ENCODE measurements at regions not wholly inside any gene's neighbourhood (a gene's known extent, or its start where the extent isn't known, plus 50 kb on each side); places are given as distances from the start of the nearest gene placed in this dataset.

GRCh38 chr18:10322435-10322834 is 132.0 kb upstream of the APCDD1 start:
- H3K27ac ChIP-seq = no peak overlapping the region

GRCh38 chr18:10329101-10329500 is 125.3 kb upstream of the APCDD1 start:
- H3K27ac ChIP-seq = no peak overlapping the region
- TF ChIP-seq CTCF (conservative IDR thresholded peaks at IDR 0.05) = no peak
- TF ChIP-seq ZFX (IDR thresholded peaks at IDR 0.05) = no peak

More at GRCh38 chr18:10322435-10322834, 132.0 kb upstream of the APCDD1 start:
- no peak for TF ChIP-seq ZFX (IDR thresholded peaks at IDR 0.05)
- TF ChIP-seq CTCF (conservative IDR thresholded peaks at IDR 0.05) = no peak

- no peak overlapping the region for H3K27ac ChIP-seq
- no peak for TF ChIP-seq CTCF (conservative IDR thresholded peaks at IDR 0.05)
- TF ChIP-seq ZFX (IDR thresholded peaks at IDR 0.05) = no peak
Observed at GRCh38 chr18:10330428-10330827, 124.0 kb upstream of the APCDD1 start.

GRCh38 chr18:10332452-10332851 is 122.0 kb upstream of the APCDD1 start:
- TF ChIP-seq ZFX (IDR thresholded peaks at IDR 0.05) = no peak
- TF ChIP-seq CTCF (conservative IDR thresholded peaks at IDR 0.05) = no peak
- H3K27ac ChIP-seq = no peak overlapping the region

GRCh38 chr18:10336749-10337350 is 117.6 kb upstream of the APCDD1 start:
- H3K27ac ChIP-seq = no peak overlapping the region
- TF ChIP-seq ZFX (IDR thresholded peaks at IDR 0.05) (no peak), CTCF (conservative IDR thresholded peaks at IDR 0.05) (no peak)

- H3K27ac ChIP-seq = no peak overlapping the region
- TF ChIP-seq CTCF (conservative IDR thresholded peaks at IDR 0.05) = no peak
- TF ChIP-seq ZFX (IDR thresholded peaks at IDR 0.05) = no peak
Observed at GRCh38 chr18:10340821-10341220, 113.6 kb upstream of the APCDD1 start.

- TF ChIP-seq ZFX (IDR thresholded peaks at IDR 0.05) = no peak
- H3K27ac ChIP-seq = no peak overlapping the region
Observed at GRCh38 chr18:10343778-10344177, 110.7 kb upstream of the APCDD1 start.

GRCh38 chr18:10346749-10347415 is 107.6 kb upstream of the APCDD1 start:
- TF ChIP-seq CTCF (conservative IDR thresholded peaks at IDR 0.05) = no peak
- no peak for TF ChIP-seq ZFX (IDR thresholded peaks at IDR 0.05)
- no peak overlapping the region for H3K27ac ChIP-seq
